Suprapubic skin (tissue), 4 donors: ENCODE measurements at regions not wholly inside any gene's neighbourhood (a gene's known extent, or its start where the extent isn't known, plus 50 kb on each side); places are given as distances from the start of the nearest gene placed in this dataset.

Experiments used
- DNase-seq, 2 donors: peaks; one replicate each; pipeline ENCODE4 v3.0.0-alpha.2; 2019; ENCODE audit warnings: low spot score in 2 of 2
- H3K27ac ChIP-seq: fragments of 200-600 bp; sonication (generic); one replicate; pipeline ENCODE4 v1.5.1; 2019
- H3K27me3 ChIP-seq: fragments of 200-600 bp; sonication (generic); one replicate; pipeline ENCODE4 v1.5.1; 2019
- H3K36me3 ChIP-seq: fragments of 200-600 bp; sonication (generic); one replicate; pipeline ENCODE4 v1.5.1; 2019
- H3K4me1 ChIP-seq: fragments of 200-600 bp; sonication (generic); one replicate; pipeline ENCODE4 v1.5.1; 2019
- H3K4me3 ChIP-seq: fragments of 200-600 bp; sonication (generic); one replicate; pipeline ENCODE4 v1.5.1; 2019; ENCODE audit warnings: mild to moderate bottlenecking
- H3K9me3 ChIP-seq: fragments of 200-600 bp; sonication (generic); one replicate; pipeline ENCODE4 v1.5.1; 2019
- CTCF ChIP-seq, 2 donors: fragments of 200-600 bp in 1 of 2; fragments of 450-650 bp in 1 of 2; sonication (generic) in 1 of 2; IDR thresholded peaks; one replicate each; pipeline ENCODE4 v1.5.1; 2016 to 2019; ENCODE audit warnings: antibody characterized with exemption in 2 of 2, mild to moderate bottlenecking in 1 of 2, moderate library complexity in 1 of 2
- EP300 ChIP-seq: sonication (generic); formaldehyde crosslinking; IDR thresholded peaks from one replicate; pipeline ENCODE4 v1.6.1; 2017; ENCODE audit warnings: antibody characterized with exemption
- POLR2A ChIP-seq, 2 donors: fragments of 450-650 bp; IDR thresholded peaks; one replicate each; pipeline ENCODE4 v1.6.1; 2017; ENCODE audit warnings: antibody characterized with exemption in 2 of 2, mild to moderate bottlenecking in 2 of 2, moderate library complexity in 2 of 2
- POLR2AphosphoS5 ChIP-seq, 3 donors: sonication (generic); formaldehyde crosslinking; IDR thresholded peaks; one replicate each; pipeline ENCODE4 v1.6.1; 2017; ENCODE audit warnings: antibody characterized with exemption in 3 of 3
- WGBS: methylation state at CpG from one replicate; pipeline ENCODE4 v1.1.5; 2018; 5-methylcytosine and 5-hydroxymethylcytosine counted together

GRCh38 chr7:123355576-123356190 is 155.9 kb upstream of the SLC13A1 start:
- Histone ChIP-seq H3K4me1 (no peaks in the 10 kb centered on the region), H3K27ac (no peak overlapping the region), H3K4me3 (no peak overlapping the region), H3K27me3 (no peaks in the 10 kb centered on the region), H3K36me3 (no peaks in the 10 kb centered on the region), H3K9me3 (no peaks in the 10 kb centered on the region)
- TF ChIP-seq EP300 (no peak), POLR2AphosphoS5 (IDR thresholded peaks at IDR 0.05) (no peak), CTCF (IDR thresholded peaks at IDR 0.05) (no peak), POLR2A (IDR thresholded peaks at IDR 0.05) (no peak)
- no peak for DNase-seq
- WGBS, result 62% methylated on average over 5 of the region's 5 CpGs

GRCh38 chr7:123352973-123353372 is 153.2 kb upstream of the SLC13A1 start:
- Histone ChIP-seq H3K9me3 (no peaks in the 10 kb centered on the region), H3K27me3 (no peaks in the 10 kb centered on the region), H3K4me3 (no peak overlapping the region), H3K36me3 (no peaks in the 10 kb centered on the region), H3K4me1 (no peaks in the 10 kb centered on the region), H3K27ac (no peak overlapping the region)
- 81% methylated on average over 2 of the region's 2 CpGs for WGBS
- no peak for TF ChIP-seq EP300
- no peak for TF ChIP-seq POLR2AphosphoS5 (IDR thresholded peaks at IDR 0.05)
- no peak for TF ChIP-seq CTCF (IDR thresholded peaks at IDR 0.05)
- no peak for TF ChIP-seq POLR2A (IDR thresholded peaks at IDR 0.05)
- no peak for DNase-seq

- TF ChIP-seq POLR2A (IDR thresholded peaks at IDR 0.05), result no peak
- no peak for DNase-seq
- 77% methylated on average over 7 of the region's 7 CpGs for WGBS
- no peaks in the 10 kb centered on the region for H3K36me3 ChIP-seq
- no peak overlapping the region for H3K27ac ChIP-seq
- H3K4me3 ChIP-seq, result no peak overlapping the region
- H3K27me3 ChIP-seq, result no peaks in the 10 kb centered on the region
- no peaks in the 10 kb centered on the region for H3K9me3 ChIP-seq
- no peaks in the 10 kb centered on the region for H3K4me1 ChIP-seq
Measured at GRCh38 chr7:123351516-123352505, 152.0 kb upstream of the SLC13A1 start.

GRCh38 chr7:123351027-123351426 is 151.3 kb upstream of the SLC13A1 start:
- TF ChIP-seq POLR2A (IDR thresholded peaks at IDR 0.05) (no peak), CTCF (IDR thresholded peaks at IDR 0.05) (no peak), EP300 (no peak), POLR2AphosphoS5 (IDR thresholded peaks at IDR 0.05) (no peak)
- WGBS, result 80% methylated on average over 3 of the region's 3 CpGs
- DNase-seq, result no peak

GRCh38 chr7:123348690-123349089 is 148.9 kb upstream of the SLC13A1 start:
- H3K4me1 ChIP-seq, result no peaks in the 10 kb centered on the region
- no peak for DNase-seq
- TF ChIP-seq CTCF (IDR thresholded peaks at IDR 0.05) (no peak), POLR2A (IDR thresholded peaks at IDR 0.05) (no peak), POLR2AphosphoS5 (IDR thresholded peaks at IDR 0.05) (no peak), EP300 (no peak)
- WGBS, result 75% methylated on average over 1 of the region's 1 CpG
- H3K27ac ChIP-seq, result no peak overlapping the region
- H3K4me3 ChIP-seq, result no peak overlapping the region
- no peaks in the 10 kb centered on the region for H3K36me3 ChIP-seq
- H3K27me3 ChIP-seq, result no peaks in the 10 kb centered on the region
- no peaks in the 10 kb centered on the region for H3K9me3 ChIP-seq

More at GRCh38 chr7:123351027-123351426, 151.3 kb upstream of the SLC13A1 start:
- Histone ChIP-seq H3K4me3 (no peak overlapping the region), H3K4me1 (no peaks in the 10 kb centered on the region), H3K27me3 (no peaks in the 10 kb centered on the region), H3K9me3 (no peaks in the 10 kb centered on the region), H3K27ac (no peak overlapping the region), H3K36me3 (no peaks in the 10 kb centered on the region)
